ENCODE measurements at regions not wholly inside any gene's neighbourhood (a gene's known extent, or its start where the extent isn't known, plus 50 kb on each side); places are given as distances from the start of the nearest gene placed in this dataset.

GRCh38 chr4:155568641-155569220 lies 97.9 kb upstream of the GUCY1A1 start:
- FAIRE-seq: no peak
- no peak for TF ChIP-seq MAFK (IDR thresholded peaks at IDR 0.05; ENCODE audit: partially characterized antibody)
- TF ChIP-seq NR3C1 (IDR thresholded peaks at IDR 0.05): no peak
- TF ChIP-seq PBX3 (IDR thresholded peaks at IDR 0.05): no peak
- no peak for TF ChIP-seq CBX8 (IDR thresholded peaks at IDR 0.05)
- TF ChIP-seq ZNF302 (CRISPR knock-in tag; IDR thresholded peaks at IDR 0.05): no peak
- TF ChIP-seq MAX (IDR thresholded peaks at IDR 0.05): no peak
- TF ChIP-seq, protein P1, sequence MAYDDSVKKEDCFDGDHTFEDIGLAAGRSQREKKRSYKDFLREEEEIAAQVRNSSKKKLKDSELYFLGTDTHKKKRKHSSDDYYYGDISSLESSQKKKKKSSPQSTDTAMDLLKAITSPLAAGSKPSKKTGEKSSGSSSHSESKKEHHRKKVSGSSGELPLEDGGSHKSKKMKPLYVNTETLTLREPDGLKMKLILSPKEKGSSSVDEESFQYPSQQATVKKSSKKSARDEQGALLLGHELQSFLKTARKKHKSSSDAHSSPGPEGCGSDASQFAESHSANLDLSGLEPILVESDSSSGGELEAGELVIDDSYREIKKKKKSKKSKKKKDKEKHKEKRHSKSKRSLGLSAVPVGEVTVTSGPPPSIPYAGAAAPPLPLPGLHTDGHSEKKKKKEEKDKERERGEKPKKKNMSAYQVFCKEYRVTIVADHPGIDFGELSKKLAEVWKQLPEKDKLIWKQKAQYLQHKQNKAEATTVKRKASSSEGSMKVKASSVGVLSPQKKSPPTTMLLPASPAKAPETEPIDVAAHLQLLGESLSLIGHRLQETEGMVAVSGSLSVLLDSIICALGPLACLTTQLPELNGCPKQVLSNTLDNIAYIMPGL (CRISPR knock-in tag; IDR thresholded peaks at IDR 0.05; ENCODE audit: borderline replicate concordance): no peak
- no peak for TF ChIP-seq GATA3 (IDR thresholded peaks at IDR 0.05; ENCODE audit: borderline replicate concordance)
- no peak for TF ChIP-seq EP300 (IDR thresholded peaks at IDR 0.05)
- no peak for TF ChIP-seq FOXS1 (CRISPR knock-in tag; IDR thresholded peaks at IDR 0.05)
- TF ChIP-seq ESRRA (IDR thresholded peaks at IDR 0.05; ENCODE audit: borderline replicate concordance, low read length): no peak
- TF ChIP-seq HOXB5 (CRISPR knock-in tag; IDR thresholded peaks at IDR 0.05): no peak
- TF ChIP-seq, protein P2, sequence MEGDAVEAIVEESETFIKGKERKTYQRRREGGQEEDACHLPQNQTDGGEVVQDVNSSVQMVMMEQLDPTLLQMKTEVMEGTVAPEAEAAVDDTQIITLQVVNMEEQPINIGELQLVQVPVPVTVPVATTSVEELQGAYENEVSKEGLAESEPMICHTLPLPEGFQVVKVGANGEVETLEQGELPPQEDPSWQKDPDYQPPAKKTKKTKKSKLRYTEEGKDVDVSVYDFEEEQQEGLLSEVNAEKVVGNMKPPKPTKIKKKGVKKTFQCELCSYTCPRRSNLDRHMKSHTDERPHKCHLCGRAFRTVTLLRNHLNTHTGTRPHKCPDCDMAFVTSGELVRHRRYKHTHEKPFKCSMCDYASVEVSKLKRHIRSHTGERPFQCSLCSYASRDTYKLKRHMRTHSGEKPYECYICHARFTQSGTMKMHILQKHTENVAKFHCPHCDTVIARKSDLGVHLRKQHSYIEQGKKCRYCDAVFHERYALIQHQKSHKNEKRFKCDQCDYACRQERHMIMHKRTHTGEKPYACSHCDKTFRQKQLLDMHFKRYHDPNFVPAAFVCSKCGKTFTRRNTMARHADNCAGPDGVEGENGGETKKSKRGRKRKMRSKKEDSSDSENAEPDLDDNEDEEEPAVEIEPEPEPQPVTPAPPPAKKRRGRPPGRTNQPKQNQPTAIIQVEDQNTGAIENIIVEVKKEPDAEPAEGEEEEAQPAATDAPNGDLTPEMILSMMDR (IDR thresholded peaks at IDR 0.05): no peak
- no peak for TF ChIP-seq RFX5 (IDR thresholded peaks at IDR 0.05)
- TF ChIP-seq CHD2 (IDR thresholded peaks at IDR 0.05; ENCODE audit: low read length, partially characterized antibody): no peak
- TF ChIP-seq FOSL2 (IDR thresholded peaks at IDR 0.05): no peak
- no peak for TF ChIP-seq FOSL2 (CRISPR knock-in tag; IDR thresholded peaks at IDR 0.05)
- no peak for TF ChIP-seq REST (IDR thresholded peaks at IDR 0.05)
- TF ChIP-seq ZSCAN20 (CRISPR knock-in tag; IDR thresholded peaks at IDR 0.05): no peak
- no peak for TF ChIP-seq MAZ (IDR thresholded peaks at IDR 0.05; ENCODE audit: borderline replicate concordance, low read depth, low read length)
- TF ChIP-seq ZC3H11A (IDR thresholded peaks at IDR 0.05): no peak
- 17% methylated on average over 4 of the region's 4 CpGs for WGBS (ENCODE audit: missing lambda C conversion rate)
- Histone ChIP-seq H3K4me2 (no peak overlapping the region), H3K4me3 (no peak overlapping the region), H3K9me3 (no peaks in the 10 kb centered on the region), H3K4me1 (no peaks in the 10 kb centered on the region), H3K27ac (no peak overlapping the region)
- ChIA-PET POLR2A (no interaction called here), CTCF (interaction anchor here (0.6 kb wide), 1 partner anchor 33 kb away, joined by 3 read pairs; no protein-coding TSS in a partner anchor)
- ATAC-seq: no peak
- DNase-seq (ENCODE audit: low read depth in 1 of 2, low spot score in 1 of 2): no peak

Data from A549 (cell line).